PC-9 (cell line): ENCODE measurements at regions not wholly inside any gene's neighbourhood (a gene's known extent, or its start where the extent isn't known, plus 50 kb on each side); places are given as distances from the start of the nearest gene placed in this dataset.
"Not testable (repeated sequence)": the region's sequence is repeated elsewhere in the genome, so short reads cannot be mapped to it uniquely, and the experiment has no call there.

Source experiments
- BruUV-seq: library from RNA; stranded (reverse); fragments of 400-500 nt; replicated peaks from 2 replicates; lab custom pipeline; 2021; lab: Mats Ljungman, UMichigan
- CTCF ChIA-PET: fragments of 300-600 bp; sonication (Branson Sonifier 250); formaldehyde crosslinking; loops from one replicate; lab custom pipeline; 2022; ENCODE audit warnings: antibody characterized with exemption; lab: Charles Lee
- POLR2A ChIA-PET: fragments of 300-600 bp; sonication (Branson Sonifier 250); formaldehyde crosslinking; loops from one replicate; lab custom pipeline; 2022; ENCODE audit warnings: antibody characterized with exemption; ENCODE audit not compliant: unreplicated experiment; lab: Charles Lee
- DNase-seq, 2 experiments: peaks; one replicate each; pipeline versions ENCODE4 v3.0.0 to v3.0.0-alpha.2; 2015 to 2022; ENCODE audit warnings: mixed read lengths in 1 of 2
- H2AFZ ChIP-seq: fragments of 200-600 bp; sonication (generic); 2 replicates; pipeline ENCODE4 v1.8.1; 2017; ENCODE audit warnings: antibody characterized with exemption
- H3F3A ChIP-seq: fragments of 200-600 bp; sonication (generic); 2 replicates; pipeline ENCODE4 v1.8.1; 2017; ENCODE audit warnings: antibody characterized with exemption, mild to moderate bottlenecking, low read depth; ENCODE audit not compliant: insufficient read depth
- H3K27ac ChIP-seq: fragments of 200-600 bp; sonication (generic); 2 replicates; pipeline ENCODE4 v1.6.1; 2016; ENCODE audit warnings: mixed run types
- H3K27me3 ChIP-seq: fragments of 200-600 bp; sonication (generic); 2 replicates; pipeline ENCODE4 v1.6.1; 2016; ENCODE audit warnings: low read depth, mixed run types; ENCODE audit not compliant: insufficient read depth
- H3K36me3 ChIP-seq: fragments of 200-600 bp; sonication (generic); 2 replicates; pipeline ENCODE4 v1.6.1; 2016; ENCODE audit warnings: low read depth, mixed run types
- H3K4me1 ChIP-seq: fragments of 200-600 bp; sonication (generic); replicated peaks from 2 replicates; pipeline ENCODE4 v1.6.1; 2016; ENCODE audit warnings: mixed run types; ENCODE audit not compliant: insufficient read depth
- H3K4me2 ChIP-seq: fragments of 200-600 bp; sonication (generic); 2 replicates; pipeline ENCODE4 v1.6.1; 2017; ENCODE audit warnings: mixed run types
- H3K4me3 ChIP-seq: fragments of 200-600 bp; sonication (generic); 2 replicates; pipeline ENCODE4 v1.6.1; 2016; ENCODE audit warnings: mixed run types
- H3K79me2 ChIP-seq: fragments of 200-600 bp; sonication (generic); 2 replicates; pipeline ENCODE4 v1.6.1; 2017; ENCODE audit warnings: low read depth, mixed run types
- H3K9me2 ChIP-seq: fragments of 200-600 bp; sonication (generic); 2 replicates; pipeline ENCODE4 v1.8.1; 2017; ENCODE audit warnings: mild to moderate bottlenecking; ENCODE audit not compliant: insufficient read depth
- H3K9me3 ChIP-seq: fragments of 200-600 bp; sonication (generic); 2 replicates; pipeline ENCODE4 v1.8.1; 2016; ENCODE audit warnings: low read depth; ENCODE audit not compliant: insufficient read depth
- H4K20me1 ChIP-seq: fragments of 200-600 bp; sonication (generic); 2 replicates; pipeline ENCODE4 v1.8.1; 2017; ENCODE audit not compliant: insufficient read depth
- CTCF ChIP-seq: fragments of 200-600 bp; sonication (generic); conservative IDR thresholded peaks from 2 replicates; pipeline ENCODE4 v1.6.1; 2017; ENCODE audit warnings: mixed run types, antibody characterized with exemption, mild to moderate bottlenecking, moderate library complexity
- EZH2 ChIP-seq: fragments of 200-600 bp; sonication (generic); IDR thresholded peaks from 2 replicates; pipeline ENCODE4 v1.8.0; 2017; ENCODE audit warnings: antibody characterized with exemption, low read depth
- intact Hi-C: fragments of 100-400 bp; cut with micrococcal nuclease; formaldehyde crosslinking; loops from one replicate; pipeline ENCODE4 v1.10.0; 2022; ENCODE audit not compliant: unreplicated experiment

DNA sequence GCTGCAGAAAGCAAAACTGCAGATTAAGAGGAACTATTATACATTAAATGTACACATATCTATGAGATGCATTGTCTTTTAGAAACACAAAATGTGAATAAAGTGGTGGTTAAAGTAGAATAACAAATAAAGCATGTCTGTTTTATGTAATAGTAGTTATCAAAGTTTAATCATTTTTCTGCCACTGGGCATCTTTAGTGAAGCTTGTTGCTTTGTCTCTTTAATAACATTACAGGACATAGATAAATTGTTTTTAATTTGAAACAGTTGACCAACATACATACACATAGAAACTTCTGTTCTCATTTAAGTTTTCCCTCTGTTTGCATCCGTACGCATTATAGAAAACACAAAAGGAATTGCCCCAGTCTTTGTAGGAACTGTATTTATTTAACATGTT, 1700.0 kb upstream of the ADGRL3 start:
- intact Hi-C loops = no loop called here
- no TSS peak for BruUV-seq

GRCh38 chr4:59503731-59504130, 1696.4 kb upstream of the ADGRL3 start:
- ChIA-PET POLR2A (no interaction called here), CTCF (no interaction called here)
- Histone ChIP-seq H3K27me3 (no peaks in the 10 kb centered on the region), H3F3A (no peaks in the 10 kb centered on the region), H3K9me3 (no peaks in the 10 kb centered on the region), H3K36me3 (no peaks in the 10 kb centered on the region), H3K9me2 (no peaks in the 10 kb centered on the region), H3K4me3 (no peak overlapping the region), H3K79me2 (no peaks in the 10 kb centered on the region), H3K4me1 (no peaks in the 10 kb centered on the region), H4K20me1 (no peaks in the 10 kb centered on the region), H2AFZ (no peak overlapping the region), H3K4me2 (no peak overlapping the region), H3K27ac (no peak overlapping the region)
- intact Hi-C loops = no loop called here
- no TSS peak for BruUV-seq
- no peak for DNase-seq
- no peak for TF ChIP-seq EZH2
- TF ChIP-seq CTCF = no peak

More for the DNA sequence above, 1700.0 kb upstream of the ADGRL3 start:
- no peaks in the 10 kb centered on the region for H3K27me3 ChIP-seq
- no peaks in the 10 kb centered on the region for H3K79me2 ChIP-seq
- POLR2A ChIA-PET = no interaction called here
- H3K4me2 ChIP-seq = no peak overlapping the region
- no peaks in the 10 kb centered on the region for H3K9me2 ChIP-seq
- no peak overlapping the region for H3K27ac ChIP-seq
- H3K4me1 ChIP-seq = no peaks in the 10 kb centered on the region
- no peak overlapping the region for H3K4me3 ChIP-seq
- no peaks in the 10 kb centered on the region for H3K36me3 ChIP-seq
- CTCF ChIA-PET = no interaction called here
- H3K9me3 ChIP-seq = no peaks in the 10 kb centered on the region
- H3F3A ChIP-seq = no peaks in the 10 kb centered on the region
- no peak for DNase-seq
- TF ChIP-seq CTCF (no peak), EZH2 (no peak)
- H2AFZ ChIP-seq = no peak overlapping the region
- H4K20me1 ChIP-seq = no peaks in the 10 kb centered on the region

- intact Hi-C loops, H3K9me3 ChIP-seq, H3K79me2 ChIP-seq, BruUV-seq, DNase-seq, H2AFZ ChIP-seq, H3K4me1 ChIP-seq, H4K20me1 ChIP-seq, CTCF ChIA-PET, H3K9me2 ChIP-seq, H3K27ac ChIP-seq, H3F3A ChIP-seq, H3K36me3 ChIP-seq, H3K4me2 ChIP-seq, H3K4me3 ChIP-seq, POLR2A ChIA-PET, H3K27me3 ChIP-seq: not testable (repeated sequence)
Observed at GRCh38 chr4:59511809-59512208, 1688.3 kb upstream of the ADGRL3 start.

GRCh38 chr4:59517007-59517406, 1683.1 kb upstream of the ADGRL3 start:
- Histone ChIP-seq H3K4me2 (no peak overlapping the region), H3K79me2 (no peaks in the 10 kb centered on the region), H3K9me3 (no peaks in the 10 kb centered on the region), H3K4me3 (no peak overlapping the region), H3K4me1 (no peaks in the 10 kb centered on the region), H2AFZ (no peak overlapping the region), H3K36me3 (no peaks in the 10 kb centered on the region), H4K20me1 (no peaks in the 10 kb centered on the region), H3F3A (no peaks in the 10 kb centered on the region), H3K9me2 (no peaks in the 10 kb centered on the region), H3K27me3 (no peaks in the 10 kb centered on the region), H3K27ac (no peak overlapping the region)
- TF ChIP-seq CTCF (no peak), EZH2 (no peak)
- CTCF ChIA-PET = no interaction called here
- POLR2A ChIA-PET = no interaction called here
- BruUV-seq = no TSS peak
- DNase-seq = no peak
- intact Hi-C loops = no loop called here
